ENCODE measurements at regions not wholly inside any gene's neighbourhood (a gene's known extent, or its start where the extent isn't known, plus 50 kb on each side); places are given as distances from the start of the nearest gene placed in this dataset.

- DNase-seq (ENCODE audit: low spot score) (no peak), ATAC-seq (ENCODE audit: insufficient number of reproducible peaks, low FRiP score, low read depth) (no peak)
- peaks cover 13% of the 10 kb centered on the region for H3K9me3 ChIP-seq
- no peak for TF ChIP-seq CTCF (IDR thresholded peaks at IDR 0.05)
- H3K36me3 ChIP-seq, result no peaks in the 10 kb centered on the region
- no peaks in the 10 kb centered on the region for H3K4me1 ChIP-seq (ENCODE audit: control insufficient read depth in 1 of 2, low read depth in 2 of 2)
- H3K27ac ChIP-seq, result no peak overlapping the region
- H3K27me3 ChIP-seq (replicated peaks; ENCODE audit: insufficient read depth), result no peaks in the 10 kb centered on the region
- no peak overlapping the region for H3K4me3 ChIP-seq
Observed at GRCh38 chr21:28509031-28509430, 483.6 kb downstream of the LTN1 start.

- DNase-seq (ENCODE audit: low spot score) (no peak), ATAC-seq (ENCODE audit: insufficient number of reproducible peaks, low FRiP score, low read depth) (no peak)
- Histone ChIP-seq H3K4me1 (ENCODE audit: control insufficient read depth in 1 of 2, low read depth in 2 of 2) (no peaks in the 10 kb centered on the region), H3K27me3 (replicated peaks; ENCODE audit: insufficient read depth) (no peaks in the 10 kb centered on the region), H3K27ac (no peak overlapping the region), H3K4me3 (no peak overlapping the region), H3K9me3 (peaks cover 13% of the 10 kb centered on the region), H3K36me3 (no peaks in the 10 kb centered on the region)
- TF ChIP-seq CTCF (IDR thresholded peaks at IDR 0.05), result no peak
Observed at GRCh38 chr21:28508126-28508525, 484.6 kb downstream of the LTN1 start.

- no peaks in the 10 kb centered on the region for H3K4me1 ChIP-seq (ENCODE audit: control insufficient read depth in 1 of 2, low read depth in 2 of 2)
- TF ChIP-seq CTCF (IDR thresholded peaks at IDR 0.05), result no peak
- H3K27me3 ChIP-seq (replicated peaks; ENCODE audit: insufficient read depth), result no peaks in the 10 kb centered on the region
- ATAC-seq (ENCODE audit: insufficient number of reproducible peaks, low FRiP score, low read depth) (no peak), DNase-seq (ENCODE audit: low spot score) (no peak)
- H3K36me3 ChIP-seq, result no peaks in the 10 kb centered on the region
- H3K9me3 ChIP-seq, result no peaks in the 10 kb centered on the region
- H3K27ac ChIP-seq, result no peak overlapping the region
- no peak overlapping the region for H3K4me3 ChIP-seq
Observed at GRCh38 chr21:28496517-28496916, 496.2 kb downstream of the LTN1 start.

- no peaks in the 10 kb centered on the region for H3K36me3 ChIP-seq
- peaks cover 0 to 15% of the 10 kb centered on the region in 2 donors for H3K4me1 ChIP-seq (ENCODE audit: control insufficient read depth in 1 of 2, low read depth in 2 of 2)
- ATAC-seq (ENCODE audit: insufficient number of reproducible peaks, low FRiP score, low read depth) (no peak), DNase-seq (ENCODE audit: low spot score) (no peak)
- no peak overlapping the region for H3K27ac ChIP-seq
- no peaks in the 10 kb centered on the region for H3K9me3 ChIP-seq
- no peak overlapping the region for H3K4me3 ChIP-seq
- no peak for TF ChIP-seq CTCF (IDR thresholded peaks at IDR 0.05)
- no peaks in the 10 kb centered on the region for H3K27me3 ChIP-seq (replicated peaks; ENCODE audit: insufficient read depth)
Observed at GRCh38 chr21:28492127-28492526, 500.6 kb downstream of the LTN1 start.

- no peak overlapping the region for H3K27ac ChIP-seq
- no peak for TF ChIP-seq CTCF (IDR thresholded peaks at IDR 0.05)
- no peak overlapping the region for H3K4me3 ChIP-seq
- no peaks in the 10 kb centered on the region for H3K27me3 ChIP-seq (replicated peaks; ENCODE audit: insufficient read depth)
- H3K36me3 ChIP-seq, result no peaks in the 10 kb centered on the region
- H3K9me3 ChIP-seq, result no peaks in the 10 kb centered on the region
- no peak for ATAC-seq (ENCODE audit: insufficient number of reproducible peaks, low FRiP score, low read depth)
- DNase-seq (ENCODE audit: low spot score), result no peak
- H3K4me1 ChIP-seq (ENCODE audit: control insufficient read depth in 1 of 2, low read depth in 2 of 2), result peaks cover 5 to 27% of the 10 kb centered on the region in 2 donors
Observed at GRCh38 chr21:28489821-28490350, 502.8 kb downstream of the LTN1 start.

Measured in thoracic aorta (tissue), 2 donors.